Heart left ventricle (tissue), 13 donors: ENCODE measurements at regions not wholly inside any gene's neighbourhood (a gene's known extent, or its start where the extent isn't known, plus 50 kb on each side); places are given as distances from the start of the nearest gene placed in this dataset.

Source experiments
- POLR2A ChIP-seq, 2 donors: fragments of 450-650 bp; IDR thresholded peaks; one replicate each; pipeline ENCODE4 v1.6.1; 2017; ENCODE audit warnings: antibody characterized with exemption in 2 of 2, mild to moderate bottlenecking in 2 of 2, moderate library complexity in 2 of 2
- TF ChIP-seq, protein P1 (sequence below), 12 donors: fragments of 200-600 bp; sonication (generic) in 4 of 12; IDR thresholded peaks; one replicate each; pipeline versions ENCODE4 v1.5.0 to v1.8.0; 2018 to 2022; ENCODE audit warnings: antibody characterized with exemption in 12 of 12, mild to moderate bottlenecking in 5 of 12
- donor health status: ischemic (EF 13 %, LVEDD 7.1; RV severe dilation, severe dysfunction).
- donor health status: DM: no; HTN: yes; CAD: no.
- donor health status: DM: no; HTN: no; CAD: no.
- donor health status: ischemic (EF 25% LVEDD 6.9; RV normal size, moderate dysfunction).
- donor health status: ischemic (EF 25% LVEDD 5.7; RV mildly dilated, moderate dysfunction).
- donor health status: ischemic (EF 35%, LVEDD 5.7; RV mildly dilated, moderate dysfunction).
- donor health status: nonischemic (EF 11% LVEDD 7.7; RV severe dilation, severe dysfunction).
- donor health status: DM: yes; HTN: yes; CAD: no.
- donor health status: PGD.
- donor health status: ischemic (EF 29% LVEDD 5.4; RV normal size, mild dysfunction).
- donor health status: nonischemic (EF 23%, LVEDD 6.1; RV moderate dilation, normal function).

DNA sequence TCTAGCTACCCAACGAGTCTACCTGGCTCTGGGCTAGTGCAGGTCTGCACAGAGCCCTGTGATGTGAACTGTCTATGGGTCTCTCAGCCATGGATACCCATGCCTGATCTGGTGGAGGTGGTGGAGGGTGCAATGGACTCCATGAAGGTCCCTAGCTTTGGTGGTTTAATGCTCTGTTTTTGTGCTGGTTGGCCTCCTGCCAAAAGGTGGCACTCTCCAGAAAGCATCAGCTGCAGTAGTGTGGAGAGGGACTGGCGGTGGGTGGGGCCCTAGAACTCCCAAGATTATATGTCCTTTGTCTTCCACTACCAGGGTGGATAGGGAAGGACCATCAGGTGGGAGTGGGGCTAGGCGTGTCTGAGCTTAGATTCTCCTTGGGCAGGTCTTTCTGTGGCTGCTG, 290.1 kb downstream of the AGTPBP1 start:
- TF ChIP-seq, protein P1, sequence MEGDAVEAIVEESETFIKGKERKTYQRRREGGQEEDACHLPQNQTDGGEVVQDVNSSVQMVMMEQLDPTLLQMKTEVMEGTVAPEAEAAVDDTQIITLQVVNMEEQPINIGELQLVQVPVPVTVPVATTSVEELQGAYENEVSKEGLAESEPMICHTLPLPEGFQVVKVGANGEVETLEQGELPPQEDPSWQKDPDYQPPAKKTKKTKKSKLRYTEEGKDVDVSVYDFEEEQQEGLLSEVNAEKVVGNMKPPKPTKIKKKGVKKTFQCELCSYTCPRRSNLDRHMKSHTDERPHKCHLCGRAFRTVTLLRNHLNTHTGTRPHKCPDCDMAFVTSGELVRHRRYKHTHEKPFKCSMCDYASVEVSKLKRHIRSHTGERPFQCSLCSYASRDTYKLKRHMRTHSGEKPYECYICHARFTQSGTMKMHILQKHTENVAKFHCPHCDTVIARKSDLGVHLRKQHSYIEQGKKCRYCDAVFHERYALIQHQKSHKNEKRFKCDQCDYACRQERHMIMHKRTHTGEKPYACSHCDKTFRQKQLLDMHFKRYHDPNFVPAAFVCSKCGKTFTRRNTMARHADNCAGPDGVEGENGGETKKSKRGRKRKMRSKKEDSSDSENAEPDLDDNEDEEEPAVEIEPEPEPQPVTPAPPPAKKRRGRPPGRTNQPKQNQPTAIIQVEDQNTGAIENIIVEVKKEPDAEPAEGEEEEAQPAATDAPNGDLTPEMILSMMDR (IDR thresholded peaks at IDR 0.05), result no peak
- TF ChIP-seq POLR2A (IDR thresholded peaks at IDR 0.05), result no peak
